ENCODE measurements at regions not wholly inside any gene's neighbourhood (a gene's known extent, or its start where the extent isn't known, plus 50 kb on each side); places are given as distances from the start of the nearest gene placed in this dataset.

- TF ChIP-seq CTCF (IDR thresholded peaks at IDR 0.05) = no peak
- TF ChIP-seq POLR2A (IDR thresholded peaks at IDR 0.05) = no peak
Observed at GRCh38 chr2:8427211-8427610, 254.6 kb upstream of the ID2 start.
